RWPE2 (cell line): ENCODE measurements at regions not wholly inside any gene's neighbourhood (a gene's known extent, or its start where the extent isn't known, plus 50 kb on each side); places are given as distances from the start of the nearest gene placed in this dataset.
A peak's percentile ranks its signal among the peaks of the same experiment; 100 is the strongest.
"Not testable (repeated sequence)": the region's sequence is repeated elsewhere in the genome, so short reads cannot be mapped to it uniquely, and the experiment has no call there.

ENCODE experiments used
- ATAC-seq: fragments of 200-7000 bp; cut with Tn5 transposase; 3 replicates; pipeline ENCODE4 v1.9.1; 2021; ENCODE audit warnings: low read depth
- DNase-seq: peaks from one replicate; pipeline ENCODE4 v3.0.0-alpha.2; 2020; ENCODE audit warnings: low spot score
- H3K27ac ChIP-seq: fragments of 450-650 bp; 2 replicates; pipeline ENCODE4 v1.5.1; 2017; ENCODE audit warnings: mild to moderate bottlenecking; ENCODE audit not compliant: poor library complexity, severe bottlenecking
- H3K27me3 ChIP-seq: fragments of 250-450 bp; sonication (Bioruptor Pico); 2 replicates; pipeline ENCODE4 v1.5.1; 2021; ENCODE audit warnings: mild to moderate bottlenecking, moderate library complexity; ENCODE audit not compliant: insufficient read depth, poor library complexity, severe bottlenecking
- H3K36me3 ChIP-seq: fragments of 250-450 bp; sonication (Bioruptor Pico); 2 replicates; pipeline ENCODE4 v1.5.1; 2020; ENCODE audit warnings: low read depth, mild to moderate bottlenecking, moderate library complexity
- H3K4me1 ChIP-seq: fragments of 250-450 bp; sonication (Bioruptor Pico); 2 replicates; pipeline ENCODE4 v1.5.1; 2021; ENCODE audit warnings: mild to moderate bottlenecking, moderate library complexity; ENCODE audit not compliant: insufficient read depth, poor library complexity, severe bottlenecking
- H3K4me3 ChIP-seq: fragments of 250-450 bp; sonication (Bioruptor Pico); 2 replicates; pipeline ENCODE4 v1.5.1; 2021; ENCODE audit warnings: mild to moderate bottlenecking, moderate library complexity; ENCODE audit not compliant: severe bottlenecking
- H3K9me3 ChIP-seq: fragments of 250-450 bp; sonication (Bioruptor Pico); 2 replicates; pipeline ENCODE4 v1.5.1; 2021; ENCODE audit warnings: mild to moderate bottlenecking, moderate library complexity; ENCODE audit not compliant: severe bottlenecking
- CTCF ChIP-seq: fragments of 450-650 bp; IDR thresholded peaks from one replicate; pipeline ENCODE4 v1.5.1; 2017; ENCODE audit warnings: mild to moderate bottlenecking, moderate library complexity; ENCODE audit not compliant: poor library complexity, severe bottlenecking

- DNase-seq, result no peak
- TF ChIP-seq CTCF, result no peak
- Histone ChIP-seq H3K4me1 (peaks cover 18% of the 10 kb centered on the region), H3K27ac (peak overlapping the region; percentile 96), H3K4me3 (no peak overlapping the region), H3K9me3 (no peaks in the 10 kb centered on the region), H3K36me3 (no peaks in the 10 kb centered on the region), H3K27me3 (no peaks in the 10 kb centered on the region)
- ATAC-seq, result no peak
Observed at GRCh38 chr10:124151466-124152095, 58.2 kb upstream of the CHST15 start.

- TF ChIP-seq CTCF, result no peak
- H3K27me3 ChIP-seq, result no peaks in the 10 kb centered on the region
- H3K4me1 ChIP-seq, result peaks cover 18% of the 10 kb centered on the region
- ATAC-seq (no peak), DNase-seq (no peak)
- H3K9me3 ChIP-seq, result no peaks in the 10 kb centered on the region
- H3K4me3 ChIP-seq, result no peak overlapping the region
- peak overlapping the region; percentile 96 for H3K27ac ChIP-seq
- H3K36me3 ChIP-seq, result no peaks in the 10 kb centered on the region
Observed at GRCh38 chr10:124150807-124151417, 57.5 kb upstream of the CHST15 start.

GRCh38 chr10:124150189-124150806 is 56.9 kb upstream of the CHST15 start:
- H3K27ac ChIP-seq, result no peak overlapping the region
- H3K9me3 ChIP-seq, result no peaks in the 10 kb centered on the region
- no peaks in the 10 kb centered on the region for H3K36me3 ChIP-seq
- no peaks in the 10 kb centered on the region for H3K27me3 ChIP-seq
- ATAC-seq (no peak), DNase-seq (no peak)
- peaks cover 24% of the 10 kb centered on the region for H3K4me1 ChIP-seq
- no peak for TF ChIP-seq CTCF
- H3K4me3 ChIP-seq, result no peak overlapping the region

- Histone ChIP-seq H3K27ac (no peak overlapping the region), H3K4me1 (peaks cover 28% of the 10 kb centered on the region), H3K4me3 (no peak overlapping the region), H3K9me3 (no peaks in the 10 kb centered on the region), H3K27me3 (no peaks in the 10 kb centered on the region), H3K36me3 (no peaks in the 10 kb centered on the region)
- no peak for TF ChIP-seq CTCF
- no peak for DNase-seq
- ATAC-seq, result no peak
Observed at GRCh38 chr10:124149189-124150042, 56.0 kb upstream of the CHST15 start.

GRCh38 chr10:124148509-124149188 is 55.3 kb upstream of the CHST15 start:
- not testable (repeated sequence) for H3K4me3 ChIP-seq, H3K27ac ChIP-seq, H3K27me3 ChIP-seq, ATAC-seq, H3K9me3 ChIP-seq, DNase-seq, H3K36me3 ChIP-seq
- peaks cover 27% of the 10 kb centered on the region for H3K4me1 ChIP-seq
